ENCODE measurements at regions not wholly inside any gene's neighbourhood (a gene's known extent, or its start where the extent isn't known, plus 50 kb on each side); places are given as distances from the start of the nearest gene placed in this dataset.

DNA sequence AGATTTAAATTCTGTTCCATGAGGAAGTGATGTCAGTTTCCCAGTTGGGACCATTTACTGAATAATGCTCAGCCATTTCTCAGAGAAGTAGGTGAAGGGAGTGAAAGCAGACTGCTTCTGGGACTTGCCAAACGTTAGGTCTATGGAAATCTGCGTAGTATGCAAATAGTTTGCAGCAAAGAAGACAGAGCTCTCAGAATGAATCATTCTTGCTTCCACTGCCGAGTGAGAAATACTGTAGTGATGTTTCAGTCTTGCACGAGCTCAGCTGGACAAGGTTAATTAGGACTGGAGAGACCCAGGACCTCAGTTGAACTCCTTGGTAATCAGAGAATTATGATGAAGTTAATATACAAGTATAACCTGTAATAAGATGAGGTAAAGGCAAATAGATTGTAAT, 317.7 kb upstream of the DAB1 start:
- TF ChIP-seq, protein P1, sequence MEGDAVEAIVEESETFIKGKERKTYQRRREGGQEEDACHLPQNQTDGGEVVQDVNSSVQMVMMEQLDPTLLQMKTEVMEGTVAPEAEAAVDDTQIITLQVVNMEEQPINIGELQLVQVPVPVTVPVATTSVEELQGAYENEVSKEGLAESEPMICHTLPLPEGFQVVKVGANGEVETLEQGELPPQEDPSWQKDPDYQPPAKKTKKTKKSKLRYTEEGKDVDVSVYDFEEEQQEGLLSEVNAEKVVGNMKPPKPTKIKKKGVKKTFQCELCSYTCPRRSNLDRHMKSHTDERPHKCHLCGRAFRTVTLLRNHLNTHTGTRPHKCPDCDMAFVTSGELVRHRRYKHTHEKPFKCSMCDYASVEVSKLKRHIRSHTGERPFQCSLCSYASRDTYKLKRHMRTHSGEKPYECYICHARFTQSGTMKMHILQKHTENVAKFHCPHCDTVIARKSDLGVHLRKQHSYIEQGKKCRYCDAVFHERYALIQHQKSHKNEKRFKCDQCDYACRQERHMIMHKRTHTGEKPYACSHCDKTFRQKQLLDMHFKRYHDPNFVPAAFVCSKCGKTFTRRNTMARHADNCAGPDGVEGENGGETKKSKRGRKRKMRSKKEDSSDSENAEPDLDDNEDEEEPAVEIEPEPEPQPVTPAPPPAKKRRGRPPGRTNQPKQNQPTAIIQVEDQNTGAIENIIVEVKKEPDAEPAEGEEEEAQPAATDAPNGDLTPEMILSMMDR (IDR thresholded peaks at IDR 0.05; ENCODE audit: low read depth, low read length), result no peak
- no peak for TF ChIP-seq EZH2phosphoT487 (IDR thresholded peaks at IDR 0.05; ENCODE audit: low read depth)
